H1 (cell line): ENCODE measurements at regions not wholly inside any gene's neighbourhood (a gene's known extent, or its start where the extent isn't known, plus 50 kb on each side); places are given as distances from the start of the nearest gene placed in this dataset.

Experiments
- CTCF ChIA-PET: fragments of 300-600 bp; sonication (Branson Sonifier 250); formaldehyde crosslinking; loops from one replicate; lab custom pipeline; 2021; ENCODE audit not compliant: partially characterized antibody; lab: Charles Lee
- POLR2A ChIA-PET: fragments of 300-600 bp; sonication (Branson Sonifier 250); formaldehyde crosslinking; loops from one replicate; lab custom pipeline; 2021; ENCODE audit warnings: inconsistent platforms; ENCODE audit not compliant: partially characterized antibody; lab: Charles Lee
- DNase-seq, 2 experiments: peaks; one replicate each; pipeline versions ENCODE4 v3.0.0 to v3.0.0-alpha.2; 2010 to 2022; ENCODE audit warnings: low spot score in 2 of 2, low read depth in 1 of 2, mixed read lengths in 1 of 2
- FAIRE-seq: peaks from 2 replicates; lab custom pipeline; 2011; peaks lifted over from hg19 to GRCh38; lab: Jason Lieb, UNC
- H2AFZ ChIP-seq: 2 replicates; pipeline ENCODE4 v1.8.1; 2012; ENCODE audit warnings: low read length, inconsistent platforms
- H2AK5ac ChIP-seq: 2 replicates; pipeline ENCODE4 v1.6.1; 2013; ENCODE audit warnings: low read depth, low read length
- H2BK120ac ChIP-seq: replicated peaks from 2 replicates; pipeline ENCODE3; 2013; ENCODE audit warnings: low read depth, low read length, inconsistent platforms
- H2BK12ac ChIP-seq: 2 replicates; pipeline ENCODE4 v1.6.1; 2013; ENCODE audit warnings: low read depth, low read length
- H2BK15ac ChIP-seq: 2 replicates; pipeline ENCODE4 v1.6.1; 2013; ENCODE audit warnings: low read length
- H2BK20ac ChIP-seq: 2 replicates; pipeline ENCODE4 v1.6.1; 2013; ENCODE audit warnings: low read length
- H2BK5ac ChIP-seq: 2 replicates; pipeline ENCODE4 v1.6.1; 2013; ENCODE audit warnings: low read depth, low read length
- H3K14ac ChIP-seq: 2 replicates; pipeline ENCODE4 v1.6.1; 2013; ENCODE audit warnings: inconsistent platforms; ENCODE audit not compliant: insufficient read length
- H3K18ac ChIP-seq: 2 replicates; pipeline ENCODE4 v1.6.1; 2013; ENCODE audit warnings: low read length; ENCODE audit errors: extremely low read depth
- H3K23ac ChIP-seq: 2 replicates; pipeline ENCODE4 v1.6.1; 2013; ENCODE audit warnings: inconsistent platforms; ENCODE audit not compliant: insufficient read length
- H3K23me2 ChIP-seq: 2 replicates; pipeline ENCODE4 v1.6.1; 2013; ENCODE audit warnings: low read depth, low read length
- H3K27ac ChIP-seq: 2 replicates; pipeline ENCODE4 v1.6.1; 2011; ENCODE audit warnings: low read depth, low read length, inconsistent platforms
- H3K27me3 ChIP-seq, 4 experiments: replicated peaks in 1 of 4; 1 replicate in 1 of 4; 2 replicates in 3 of 4; pipeline versions ENCODE4 v1.6.1 to v1.8.1; 2011 to 2013; ENCODE audit warnings: low read length in 3 of 4, mild to moderate bottlenecking in 3 of 4, inconsistent platforms in 2 of 4, mixed read lengths in 2 of 4, moderate library complexity in 1 of 4; ENCODE audit not compliant: control insufficient read depth in 3 of 4, insufficient read depth in 3 of 4; ENCODE audit errors: extremely low read depth in 1 of 4
- H3K36me3 ChIP-seq, 4 experiments: 2 replicates each; pipeline versions ENCODE4 v1.6.1 to v1.8.1; 2011 to 2013; ENCODE audit warnings: mild to moderate bottlenecking in 4 of 4, low read length in 3 of 4, moderate library complexity in 2 of 4, control low read depth in 1 of 4, inconsistent platforms in 1 of 4; ENCODE audit not compliant: insufficient read depth in 4 of 4, control insufficient read depth in 2 of 4
- H3K4ac ChIP-seq: replicated peaks from 2 replicates; pipeline ENCODE3; 2013; ENCODE audit warnings: low read length, low read depth, mixed read lengths, inconsistent platforms; ENCODE audit not compliant: insufficient read length
- H3K4me1 ChIP-seq, 4 experiments: replicated peaks in 1 of 4; 1 replicate in 1 of 4; 2 replicates in 3 of 4; pipeline versions ENCODE4 v1.6.1 to v1.8.1; 2011 to 2013; ENCODE audit warnings: low read length in 3 of 4, inconsistent platforms in 2 of 4, mixed read lengths in 1 of 4; ENCODE audit not compliant: insufficient read depth in 4 of 4, control insufficient read depth in 3 of 4
- H3K4me2 ChIP-seq, 2 experiments: 2 replicates each; pipeline versions ENCODE4 v1.6.1 to v1.8.1; 2011 to 2013; ENCODE audit warnings: low read depth in 2 of 2, low read length in 2 of 2, control low read depth in 1 of 2, inconsistent platforms in 1 of 2, mild to moderate bottlenecking in 1 of 2; ENCODE audit not compliant: insufficient read depth in 1 of 2
- H3K4me3 ChIP-seq, 4 experiments: fragments of 200-600, 300-600 bp in 1 of 4; sonication (generic), shearing (Covaris generic), sonication (Bioruptor Twin) in 1 of 4; 2 replicates each; pipeline versions ENCODE4 v1.5.1 to v1.8.1; 2011 to 2016; ENCODE audit warnings: low read length in 4 of 4, low read depth in 3 of 4, control low read depth in 2 of 4, inconsistent platforms in 2 of 4, mild to moderate bottlenecking in 2 of 4, mixed read lengths in 1 of 4, moderate library complexity in 1 of 4; ENCODE audit not compliant: insufficient read depth in 2 of 4; ENCODE audit errors: extremely low read depth in 1 of 4
- H3K56ac ChIP-seq: replicated peaks from 2 replicates; pipeline ENCODE3; 2013; ENCODE audit warnings: low read depth, mild to moderate bottlenecking, mixed read lengths, low read length, inconsistent platforms; ENCODE audit not compliant: insufficient read length
- H3K79me1 ChIP-seq: 2 replicates; pipeline ENCODE4 v1.6.1; 2013; ENCODE audit warnings: low read depth, low read length, control low read depth
- H3K79me2 ChIP-seq, 2 experiments: 2 replicates each; pipeline versions ENCODE4 v1.6.1 to v1.8.1; 2012 to 2013; ENCODE audit warnings: low read length in 2 of 2, mild to moderate bottlenecking in 2 of 2, inconsistent platforms in 1 of 2; ENCODE audit not compliant: insufficient read depth in 2 of 2, control insufficient read depth in 1 of 2
- H3K9ac ChIP-seq, 4 experiments: replicated peaks in 1 of 4; 1 replicate in 1 of 4; 2 replicates in 3 of 4; pipeline versions ENCODE4 v1.6.1 to v1.8.1; 2011 to 2013; ENCODE audit warnings: low read depth in 3 of 4, low read length in 3 of 4, control low read depth in 2 of 4, mild to moderate bottlenecking in 2 of 4, moderate library complexity in 2 of 4, inconsistent platforms in 1 of 4; ENCODE audit errors: extremely low read depth in 1 of 4
- H3K9me3 ChIP-seq, 2 experiments: 2 replicates each; pipeline versions ENCODE4 v1.6.1 to v1.8.1; 2012 to 2013; ENCODE audit warnings: mild to moderate bottlenecking in 2 of 2, moderate library complexity in 2 of 2, control low read depth in 1 of 2, inconsistent platforms in 1 of 2, low read depth in 1 of 2, low read length in 1 of 2, mixed read lengths in 1 of 2; ENCODE audit not compliant: insufficient read depth in 2 of 2
- H4K20me1 ChIP-seq, 2 experiments: replicated peaks in 1 of 2; 2 replicates each; pipeline versions ENCODE3 to v1.8.1; 2011 to 2013; ENCODE audit warnings: inconsistent platforms in 2 of 2, low read length in 2 of 2, mild to moderate bottlenecking in 1 of 2; ENCODE audit not compliant: insufficient read depth in 2 of 2, control insufficient read depth in 1 of 2
- H4K5ac ChIP-seq: 2 replicates; pipeline ENCODE4 v1.6.1; 2013; ENCODE audit warnings: low read length, low read depth, mixed read lengths, inconsistent platforms; ENCODE audit not compliant: insufficient read length
- H4K8ac ChIP-seq: 2 replicates; pipeline ENCODE4 v1.8.0; 2013; ENCODE audit warnings: mild to moderate bottlenecking, moderate library complexity, low read length, inconsistent platforms; ENCODE audit not compliant: insufficient read depth; ENCODE audit errors: extremely low read depth
- H4K91ac ChIP-seq: replicated peaks from 2 replicates; pipeline ENCODE3; 2013; ENCODE audit warnings: low read length, mixed read lengths, inconsistent platforms; ENCODE audit not compliant: insufficient read length
- CBX8 ChIP-seq: fragments of 300-800, 300-1000 bp; sonication (generic); IDR thresholded peaks from 2 replicates; pipeline ENCODE4 v1.7.1; 2016; ENCODE audit warnings: low read depth, low read length, borderline replicate concordance
- CHD1 ChIP-seq: IDR thresholded peaks from 2 replicates; pipeline ENCODE4 v1.6.1; 2012; ENCODE audit warnings: low read depth, low read length, improper control_type of control experiment
- HDAC2 ChIP-seq, 2 experiments: fragments of 300-600 bp in 1 of 2; sonication (generic) in 1 of 2; IDR thresholded peaks; 2 replicates each; pipeline ENCODE4 v1.6.1; 2011 to 2012; ENCODE audit warnings: low read depth in 2 of 2, low read length in 2 of 2, mild to moderate bottlenecking in 2 of 2, moderate library complexity in 2 of 2, borderline replicate concordance in 1 of 2, inconsistent platforms in 1 of 2
- JUND ChIP-seq: IDR thresholded peaks from 2 replicates; pipeline ENCODE4 v1.6.1; 2011; ENCODE audit warnings: mild to moderate bottlenecking, improper control_type of control experiment, low read length
- POLR2A ChIP-seq, 2 experiments: IDR thresholded peaks; 1 replicate in 1 of 2; 2 replicates in 1 of 2; pipeline ENCODE4 v1.6.1; 2011; ENCODE audit warnings: low read depth in 2 of 2, low read length in 2 of 2, mild to moderate bottlenecking in 2 of 2; ENCODE audit errors: control extremely low read depth in 1 of 2
- SIRT6 ChIP-seq: IDR thresholded peaks from one replicate; pipeline ENCODE4 v1.7.1; 2012; ENCODE audit warnings: low read length, inconsistent platforms
- SRF ChIP-seq: IDR thresholded peaks from 2 replicates; pipeline ENCODE4 v1.6.1; 2011; ENCODE audit warnings: mild to moderate bottlenecking, low read depth, low read length, moderate library complexity
- TEAD4 ChIP-seq: IDR thresholded peaks from 2 replicates; pipeline ENCODE4 v1.6.1; 2012; ENCODE audit warnings: low read depth, low read length, inconsistent platforms, mixed read lengths
- USF2 ChIP-seq: IDR thresholded peaks from 2 replicates; pipeline ENCODE4 v1.6.1; 2011; ENCODE audit warnings: low read length, improper control_type of control experiment
- WGBS, 2 experiments: shearing (Covaris generic) in 1 of 2; methylation state at CpG; one replicate each; pipeline versions ENCODE4 v1.1.6 to v1.1.7; 2013 to 2015; ENCODE audit warnings: low lambda C conversion rate in 2 of 2, mixed read lengths in 2 of 2, inconsistent platforms in 1 of 2, low coverage in 1 of 2, missing lambda C conversion rate in 1 of 2; ENCODE audit not compliant: insufficient replicate concordance in 2 of 2, insufficient coverage in 1 of 2, insufficient read length in 1 of 2; ENCODE audit errors: extremely low coverage in 1 of 2, missing lambda C conversion rate in 1 of 2; 5-methylcytosine and 5-hydroxymethylcytosine counted together
- TF ChIP-seq, protein P1 (sequence below): IDR thresholded peaks from 2 replicates; pipeline ENCODE4 v1.6.1; 2012; ENCODE audit warnings: low read length, inconsistent platforms

- Histone ChIP-seq H2AFZ (no peak overlapping the region), H2BK5ac (no peak overlapping the region), H3K4me2 (no peak overlapping the region), H2BK120ac (no peak overlapping the region), H3K23ac (no peak overlapping the region), H3K27me3 (no peaks in the 10 kb centered on the region), H3K27ac (no peak overlapping the region), H3K79me1 (no peaks in the 10 kb centered on the region), H3K56ac (no peak overlapping the region), H4K5ac (no peak overlapping the region), H4K20me1 (no peaks in the 10 kb centered on the region), H3K4me1 (no peaks in the 10 kb centered on the region), H2AK5ac (no peak overlapping the region), H2BK15ac (no peak overlapping the region), H3K4me3 (no peak overlapping the region), H4K8ac (no peak overlapping the region), H3K23me2 (no peaks in the 10 kb centered on the region), H2BK12ac (no peak overlapping the region), H3K18ac (no peak overlapping the region), H3K9ac (no peak overlapping the region), H3K9me3 (no peaks in the 10 kb centered on the region), H3K36me3 (no peaks in the 10 kb centered on the region), H3K4ac (no peak overlapping the region), H4K91ac (no peak overlapping the region), H3K79me2 (no peaks in the 10 kb centered on the region), H3K14ac (no peak overlapping the region), H2BK20ac (no peak overlapping the region)
- POLR2A ChIA-PET: no interaction called here
- CTCF ChIA-PET: interaction anchor here (0.8 to 1.6 kb wide), 2 partner anchors 12 to 16 kb away, joined by 3 read pairs; no protein-coding TSS in a partner anchor
- DNase-seq (no peak), FAIRE-seq (no peak)
- whole genome bisulfite sequencing, 2 experiments: 95% methylated on average over 1 of the region's 1 CpG; no CpG with 5 or more reads in 1 of the 2 experiments
- TF ChIP-seq JUND (no peak), CBX8 (no peak), POLR2A (IDR thresholded peaks at IDR 0.05; ENCODE audit: control extremely low read depth in 1 of 2, low read depth in 2 of 2, low read length in 2 of 2) (no peak), CHD1 (no peak), SRF (no peak), SIRT6 (no peak), HDAC2 (IDR thresholded peaks at IDR 0.05; ENCODE audit: borderline replicate concordance in 1 of 2, low read depth in 2 of 2, low read length in 2 of 2) (no peak), TEAD4 (no peak), USF2 (no peak)
- TF ChIP-seq, protein P1, sequence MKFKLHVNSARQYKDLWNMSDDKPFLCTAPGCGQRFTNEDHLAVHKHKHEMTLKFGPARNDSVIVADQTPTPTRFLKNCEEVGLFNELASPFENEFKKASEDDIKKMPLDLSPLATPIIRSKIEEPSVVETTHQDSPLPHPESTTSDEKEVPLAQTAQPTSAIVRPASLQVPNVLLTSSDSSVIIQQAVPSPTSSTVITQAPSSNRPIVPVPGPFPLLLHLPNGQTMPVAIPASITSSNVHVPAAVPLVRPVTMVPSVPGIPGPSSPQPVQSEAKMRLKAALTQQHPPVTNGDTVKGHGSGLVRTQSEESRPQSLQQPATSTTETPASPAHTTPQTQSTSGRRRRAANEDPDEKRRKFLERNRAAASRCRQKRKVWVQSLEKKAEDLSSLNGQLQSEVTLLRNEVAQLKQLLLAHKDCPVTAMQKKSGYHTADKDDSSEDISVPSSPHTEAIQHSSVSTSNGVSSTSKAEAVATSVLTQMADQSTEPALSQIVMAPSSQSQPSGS: no peak
These were observed 509.7 kb downstream of the ZEB2 start for GRCh38 chr2:144010096-144010836.
